NCI-H1048 (cell line): ENCODE measurements at regions not wholly inside any gene's neighbourhood (a gene's known extent, or its start where the extent isn't known, plus 50 kb on each side); places are given as distances from the start of the nearest gene placed in this dataset.

Experiments
- DNase-seq: peaks from one replicate; lab custom pipeline; 2025; lab: John Stamatoyannopoulos, UW

DNA sequence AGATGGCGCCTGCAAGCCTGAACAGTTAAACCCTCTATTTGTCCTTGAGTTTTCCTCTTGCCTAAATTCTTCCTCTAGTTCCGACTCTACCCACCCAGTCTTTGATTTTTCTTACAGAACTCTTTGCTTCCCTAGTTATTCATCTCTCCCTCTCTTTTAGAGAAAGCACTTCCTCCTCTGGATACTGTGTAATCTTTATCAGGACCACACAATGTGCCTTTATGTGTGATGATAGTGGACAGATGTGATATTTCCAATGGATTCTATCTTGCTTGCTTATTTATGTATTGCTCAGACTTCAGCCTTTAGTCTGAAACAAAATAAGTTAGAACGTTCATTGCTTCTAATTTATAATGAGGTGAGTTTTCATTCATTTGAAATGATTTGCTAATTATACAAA lies 79.5 kb upstream of the CAV2 start:
- DNase-seq = no peak

GRCh38 chr7:116421298-116421697 lies 78.2 kb upstream of the CAV2 start:
- no peak for DNase-seq

GRCh38 chr7:116422683-116423082 lies 76.9 kb upstream of the CAV2 start:
- no peak for DNase-seq

GRCh38 chr7:116423499-116423898 lies 76.0 kb upstream of the CAV2 start:
- no peak for DNase-seq

GRCh38 chr7:116425647-116426209 lies 73.8 kb upstream of the CAV2 start:
- no peak for DNase-seq

- DNase-seq = no peak
Observed at GRCh38 chr7:116426428-116427156, 72.9 kb upstream of the CAV2 start.

- DNase-seq = no peak
Observed at GRCh38 chr7:116429986-116430619, 69.4 kb upstream of the CAV2 start.

DNA sequence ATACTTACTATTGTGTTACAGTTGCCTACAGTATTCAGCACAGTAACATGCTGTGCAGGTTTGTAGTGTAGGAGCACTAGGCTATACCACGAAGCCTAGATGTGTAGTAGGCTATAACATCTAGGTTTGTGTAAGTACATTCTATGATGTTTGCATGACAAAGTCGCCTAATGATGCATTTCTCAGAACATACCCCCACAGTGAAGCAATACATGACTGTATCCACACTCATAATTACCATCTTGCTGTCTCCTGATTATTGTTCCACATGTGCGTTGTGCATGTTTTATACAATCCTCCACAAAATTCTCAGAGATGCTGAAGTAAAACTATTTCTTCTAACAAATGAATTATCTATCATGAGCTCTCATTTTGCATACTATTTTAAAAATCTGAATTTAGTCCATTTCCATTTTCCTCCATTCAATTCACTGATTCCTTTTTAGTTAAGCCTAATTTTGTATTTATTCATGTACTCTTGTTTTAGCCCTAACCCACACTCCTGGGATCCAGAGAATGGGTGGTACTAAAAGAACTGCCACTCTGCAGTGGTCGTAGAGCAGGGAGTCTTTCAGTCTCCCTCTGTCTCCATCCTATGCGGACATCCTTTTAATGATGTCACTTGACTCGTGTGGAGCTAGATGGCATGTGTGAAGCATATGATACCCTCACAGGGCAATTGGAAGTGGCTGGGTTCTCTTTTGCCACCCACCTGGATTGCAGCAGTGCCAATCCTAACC lies 67.6 kb upstream of the CAV2 start:
- no peak for DNase-seq

DNA sequence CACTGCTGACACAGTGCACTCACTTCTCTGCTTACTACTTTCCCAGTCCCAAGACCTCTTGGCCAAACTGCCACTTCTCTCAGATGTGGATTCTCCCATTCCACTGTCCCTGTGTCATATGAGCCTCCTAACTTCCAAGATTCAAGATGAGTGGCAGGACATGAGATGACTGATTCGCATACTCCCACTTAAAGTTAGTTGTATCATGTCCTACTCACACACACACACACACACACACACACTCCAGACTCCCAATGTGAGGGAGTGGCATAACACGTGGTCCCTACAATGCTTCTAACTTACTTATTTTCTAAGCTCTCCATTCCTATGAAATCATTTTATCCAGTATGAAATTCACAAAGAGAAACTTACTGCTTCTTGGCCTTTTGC lies 67.0 kb upstream of the CAV2 start:
- DNase-seq = no peak

DNA sequence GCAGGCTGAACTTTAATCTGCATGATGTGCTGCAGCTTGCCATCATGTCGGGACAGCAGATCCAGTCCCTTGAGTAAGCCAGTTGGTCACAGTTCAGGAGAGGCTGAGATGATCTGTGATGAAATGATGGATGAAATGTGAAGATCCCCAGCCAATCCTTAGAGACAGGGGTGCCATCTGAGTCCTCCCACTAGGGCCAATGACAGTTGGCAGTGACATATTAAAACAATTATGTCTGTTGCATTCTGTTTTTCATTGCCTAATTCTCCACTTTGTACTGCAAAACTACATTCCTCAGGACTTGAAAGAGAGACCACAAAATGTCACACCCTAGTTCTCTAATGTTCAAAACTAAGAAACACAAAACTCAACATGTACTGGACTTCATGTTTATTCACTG lies 66.3 kb upstream of the CAV2 start:
- DNase-seq = no peak

DNA sequence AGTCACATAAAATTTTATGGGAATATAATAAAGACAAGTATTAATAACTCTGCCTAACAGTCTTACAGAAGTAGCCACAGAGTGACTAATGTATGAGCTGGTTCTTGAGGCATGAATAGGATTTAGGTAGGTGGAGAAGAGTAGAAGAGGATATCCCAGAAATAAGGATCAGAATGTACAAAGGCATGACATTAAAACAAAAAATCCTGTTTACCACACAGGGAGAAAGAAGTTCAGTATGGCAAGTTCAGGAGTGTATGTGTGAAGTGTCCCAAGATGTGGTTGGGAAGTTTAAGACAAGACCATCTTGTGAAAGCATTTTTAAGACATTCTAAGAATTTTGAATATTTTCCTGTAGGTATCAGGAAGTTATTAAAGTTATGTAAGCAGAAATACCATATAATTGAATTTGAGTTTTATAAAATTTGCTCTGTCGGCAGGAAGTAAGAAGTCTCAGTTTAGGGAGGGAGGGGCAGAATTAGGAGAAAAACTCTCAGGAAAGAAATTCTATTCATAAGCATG lies 64.7 kb upstream of the CAV2 start:
- no peak for DNase-seq

DNA sequence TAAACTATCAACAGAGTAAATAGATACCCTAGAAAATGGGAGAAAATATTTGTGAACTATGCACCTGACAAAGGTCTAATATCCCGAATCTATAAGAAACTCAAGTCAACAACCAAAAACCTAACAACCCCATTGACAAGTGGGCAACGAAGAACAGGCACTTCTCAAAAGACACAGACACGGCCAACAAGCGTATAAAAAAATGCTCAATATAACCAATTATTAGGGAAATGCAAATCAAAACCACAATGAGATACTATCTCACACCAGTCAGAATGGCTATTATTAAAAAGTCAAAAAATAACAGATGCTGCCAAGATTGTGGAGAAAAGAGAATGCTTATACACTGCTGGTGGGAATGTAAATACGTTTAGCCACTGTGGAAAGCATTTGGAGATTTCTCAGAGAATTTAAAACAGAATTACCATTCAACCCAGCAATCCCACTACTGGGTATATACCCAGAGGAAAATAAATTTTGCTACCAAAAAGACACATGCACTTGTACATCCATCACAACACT lies 63.2 kb upstream of the CAV2 start:
- DNase-seq = no peak

DNA sequence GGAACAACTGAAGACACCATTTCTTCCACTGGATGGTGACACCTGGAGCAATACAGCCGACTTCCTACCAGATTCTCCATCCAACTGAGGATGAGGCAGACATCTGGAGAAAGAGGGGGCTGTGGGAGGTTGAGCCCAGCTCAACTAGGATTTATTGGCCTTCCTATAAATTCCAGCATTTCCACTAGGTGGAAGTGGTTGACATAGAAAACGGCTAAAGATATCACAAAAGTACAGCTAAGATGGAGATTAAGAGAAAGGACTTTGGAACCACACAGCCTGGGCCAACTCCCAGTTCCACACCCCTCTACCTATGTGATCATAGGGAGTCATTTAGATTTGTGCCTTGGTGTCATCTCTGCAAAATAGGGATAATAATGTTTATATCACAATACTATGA lies 61.3 kb upstream of the CAV2 start:
- no peak for DNase-seq

GRCh38 chr7:116439005-116439404 lies 60.5 kb upstream of the CAV2 start:
- no peak for DNase-seq

DNA sequence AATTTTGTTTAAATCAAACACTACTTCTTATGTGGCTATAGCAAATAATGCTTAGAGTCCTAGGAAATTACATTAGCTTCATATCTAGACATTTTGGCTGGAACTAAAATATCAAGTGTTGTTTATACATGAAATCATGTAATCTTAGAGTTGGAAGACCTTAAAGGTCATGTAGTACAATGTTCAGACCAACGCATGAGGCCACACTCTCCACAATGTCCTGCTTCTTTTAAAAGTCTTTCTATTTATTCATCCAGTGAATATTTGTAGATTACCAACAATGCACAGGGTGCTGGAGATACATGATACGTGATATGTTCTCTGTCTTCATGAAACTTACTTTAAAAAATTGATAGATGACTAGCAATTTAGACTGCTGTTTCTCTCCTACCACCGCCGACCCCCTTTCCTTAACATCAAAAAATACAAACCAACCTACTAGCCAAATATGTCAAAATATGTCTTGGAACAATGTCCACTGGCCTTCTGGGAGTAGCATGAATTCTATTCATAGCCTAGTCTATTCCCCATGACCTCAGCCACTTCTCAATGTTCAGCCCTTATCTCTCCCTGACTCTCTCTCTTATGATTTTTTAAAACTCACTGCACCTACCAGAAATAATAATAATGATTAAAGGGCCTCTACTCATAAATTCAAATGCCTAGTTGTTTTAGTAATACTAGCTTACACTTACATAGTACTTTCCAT lies 59.5 kb upstream of the CAV2 start:
- no peak for DNase-seq

DNA sequence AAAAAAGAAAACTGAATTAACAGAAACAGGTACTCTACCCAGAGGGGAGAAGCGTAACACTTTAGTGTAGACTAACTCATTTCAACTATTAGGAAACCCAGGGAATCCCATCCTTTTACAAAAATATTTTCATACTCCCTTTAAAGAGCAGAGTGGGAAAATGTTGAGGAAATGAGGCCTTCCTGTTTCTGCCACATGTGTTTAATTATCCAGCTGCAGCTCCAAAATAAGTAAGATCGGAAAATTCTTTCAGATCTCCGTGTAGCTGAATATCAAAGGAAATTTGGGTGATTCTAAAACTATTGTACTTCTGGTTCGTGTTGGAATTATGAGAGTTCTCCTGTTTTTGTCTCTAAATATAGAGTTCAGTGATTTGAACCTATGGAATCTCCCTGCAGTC lies 58.0 kb upstream of the CAV2 start:
- no peak for DNase-seq

DNA sequence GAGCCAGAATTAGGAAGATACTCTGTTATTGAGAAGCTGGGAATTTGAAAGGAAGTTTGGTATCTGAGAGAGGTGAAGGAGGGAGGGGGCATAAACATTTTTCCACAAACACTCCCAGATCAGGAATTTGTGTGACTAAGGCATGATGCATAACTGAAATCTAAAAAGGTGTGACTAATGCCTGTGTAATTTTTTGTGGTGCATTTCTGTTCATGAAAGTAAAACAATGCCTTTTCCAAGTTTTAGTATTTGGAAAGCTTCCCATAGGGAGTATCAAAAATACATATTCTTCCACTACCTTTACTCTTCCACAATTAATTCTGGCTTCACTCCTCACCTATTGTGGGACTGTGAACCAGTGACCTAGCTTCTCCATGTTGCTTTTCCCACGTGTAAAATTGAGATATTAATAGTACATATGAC lies 56.4 kb upstream of the CAV2 start:
- no peak for DNase-seq

GRCh38 chr7:116443646-116444045 lies 55.9 kb upstream of the CAV2 start:
- no peak for DNase-seq

- no peak for DNase-seq
Observed at GRCh38 chr7:116445447-116446211, 53.9 kb upstream of the CAV2 start.

GRCh38 chr7:116446212-116446855 lies 53.2 kb upstream of the CAV2 start:
- DNase-seq = no peak

DNA sequence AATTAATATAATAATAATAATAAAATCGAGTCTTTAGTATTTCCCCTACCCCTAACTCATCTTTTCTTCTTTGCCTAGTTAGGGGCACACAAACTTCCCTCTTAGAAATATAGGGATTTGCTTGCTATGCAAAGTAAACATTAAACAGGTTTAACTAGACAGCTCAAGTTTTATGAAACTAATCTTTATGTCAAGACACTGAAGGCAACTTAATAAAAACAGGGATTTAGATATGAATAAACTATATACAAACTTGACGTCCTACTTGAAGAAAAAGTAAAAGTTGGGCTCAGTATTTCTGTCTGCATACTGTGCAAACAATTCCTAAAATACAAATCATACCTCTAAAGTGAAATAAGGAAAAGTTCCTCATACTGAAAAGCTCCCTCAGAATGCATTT lies 52.1 kb upstream of the CAV2 start:
- DNase-seq = no peak
